ENCODE measurements at regions not wholly inside any gene's neighbourhood (a gene's known extent, or its start where the extent isn't known, plus 50 kb on each side); places are given as distances from the start of the nearest gene placed in this dataset.

GRCh38 chr6:134442073-134442472 lies 124.2 kb upstream of the SGK1 start:
- Histone ChIP-seq H3K27ac (replicated peaks; ENCODE audit: low read length) (no peak overlapping the region), H3K18ac (ENCODE audit: low read length) (no peak overlapping the region), H3K4me3 (ENCODE audit: low read length in 2 of 2) (no peak overlapping the region), H4K91ac (ENCODE audit: low read depth, low read length, poor library complexity) (no peak overlapping the region), H4K8ac (ENCODE audit: low read depth, low read length) (no peak overlapping the region), H2BK15ac (ENCODE audit: low read length) (no peak overlapping the region), H3K27me3 (ENCODE audit: control insufficient read depth in 3 of 3, insufficient read depth in 3 of 3, low read depth in 1 of 3, low read length in 3 of 3) (no peaks in the 10 kb centered on the region), H2BK5ac (ENCODE audit: low read length) (no peak overlapping the region), H3K79me1 (ENCODE audit: low read depth, low read length) (no peaks in the 10 kb centered on the region), H2AFZ (ENCODE audit: low read length) (no peak overlapping the region), H3K14ac (ENCODE audit: low read length) (no peak overlapping the region), H2AK5ac (ENCODE audit: low read depth, low read length) (no peak overlapping the region), H3K9ac (ENCODE audit: low read depth, low read length, poor library complexity) (no peak overlapping the region), H3K9me3 (replicated peaks in 1 of 2; ENCODE audit: control insufficient read depth in 2 of 2, insufficient read depth in 1 of 2, low read depth in 1 of 2, low read length in 2 of 2) (no peaks in the 10 kb centered on the region), H2BK120ac (ENCODE audit: low read depth, low read length) (no peak overlapping the region), H3K4ac (ENCODE audit: low read length) (no peak overlapping the region), H2BK12ac (ENCODE audit: low read length) (no peak overlapping the region), H3K36me3 (replicated peaks in 1 of 2; ENCODE audit: control insufficient read depth in 2 of 2, insufficient read depth in 2 of 2, low read length in 2 of 2) (no peaks in the 10 kb centered on the region), H3K4me2 (ENCODE audit: insufficient read depth, low read length, poor library complexity, severe bottlenecking) (no peak overlapping the region), H3K23ac (ENCODE audit: low read depth, low read length, poor library complexity) (no peak overlapping the region), H3K4me1 (ENCODE audit: control insufficient read depth in 2 of 2, insufficient read depth in 1 of 2, low read depth in 1 of 2, low read length in 2 of 2) (peaks cover 3 to 11% of the 10 kb centered on the region in 2 donors)
- DNase-seq (ENCODE audit: low spot score), result no peak

- no peaks in the 10 kb centered on the region for H3K79me1 ChIP-seq (ENCODE audit: low read depth, low read length)
- H2BK12ac ChIP-seq (ENCODE audit: low read length), result no peak overlapping the region
- no peaks in the 10 kb centered on the region for H3K9me3 ChIP-seq (replicated peaks in 1 of 2; ENCODE audit: control insufficient read depth in 2 of 2, insufficient read depth in 1 of 2, low read depth in 1 of 2, low read length in 2 of 2)
- H2BK15ac ChIP-seq (ENCODE audit: low read length), result no peak overlapping the region
- no peaks in the 10 kb centered on the region for H3K27me3 ChIP-seq (ENCODE audit: control insufficient read depth in 3 of 3, insufficient read depth in 3 of 3, low read depth in 1 of 3, low read length in 3 of 3)
- no peak overlapping the region for H3K4me2 ChIP-seq (ENCODE audit: insufficient read depth, low read length, poor library complexity, severe bottlenecking)
- no peak overlapping the region for H3K27ac ChIP-seq (replicated peaks; ENCODE audit: low read length)
- H3K4ac ChIP-seq (ENCODE audit: low read length), result no peak overlapping the region
- DNase-seq (ENCODE audit: low spot score), result no peak
- no peak overlapping the region for H4K91ac ChIP-seq (ENCODE audit: low read depth, low read length, poor library complexity)
- no peak overlapping the region for H4K8ac ChIP-seq (ENCODE audit: low read depth, low read length)
- H2BK5ac ChIP-seq (ENCODE audit: low read length), result no peak overlapping the region
- no peak overlapping the region for H3K18ac ChIP-seq (ENCODE audit: low read length)
- no peaks in the 10 kb centered on the region for H3K36me3 ChIP-seq (replicated peaks in 1 of 2; ENCODE audit: control insufficient read depth in 2 of 2, insufficient read depth in 2 of 2, low read length in 2 of 2)
- no peak overlapping the region for H3K4me3 ChIP-seq (ENCODE audit: low read length in 2 of 2)
- no peak overlapping the region for H3K9ac ChIP-seq (ENCODE audit: low read depth, low read length, poor library complexity)
- no peak overlapping the region for H2AK5ac ChIP-seq (ENCODE audit: low read depth, low read length)
- no peak overlapping the region for H3K23ac ChIP-seq (ENCODE audit: low read depth, low read length, poor library complexity)
- H2AFZ ChIP-seq (ENCODE audit: low read length), result no peak overlapping the region
- no peak overlapping the region for H2BK120ac ChIP-seq (ENCODE audit: low read depth, low read length)
- no CpG with 5 or more reads among the region's 5 CpGs for whole genome bisulfite sequencing, 2 donors (ENCODE audit: extremely low coverage in 2 of 2, insufficient read length in 2 of 2, insufficient replicate concordance in 1 of 2)
- peaks cover 6% of the 10 kb centered on the region in 2 donors for H3K4me1 ChIP-seq (ENCODE audit: control insufficient read depth in 2 of 2, insufficient read depth in 1 of 2, low read depth in 1 of 2, low read length in 2 of 2)
- H3K14ac ChIP-seq (ENCODE audit: low read length), result no peak overlapping the region
Observed at GRCh38 chr6:134438837-134439236, 120.9 kb upstream of the SGK1 start.

GRCh38 chr6:134437376-134437775 lies 119.5 kb upstream of the SGK1 start:
- Histone ChIP-seq H3K4me3 (ENCODE audit: low read length in 2 of 2) (no peak overlapping the region), H2BK12ac (ENCODE audit: low read length) (no peak overlapping the region), H4K8ac (ENCODE audit: low read depth, low read length) (no peak overlapping the region), H3K27me3 (ENCODE audit: control insufficient read depth in 3 of 3, insufficient read depth in 3 of 3, low read depth in 1 of 3, low read length in 3 of 3) (no peaks in the 10 kb centered on the region), H2BK5ac (ENCODE audit: low read length) (no peak overlapping the region), H3K4ac (ENCODE audit: low read length) (no peak overlapping the region), H2BK15ac (ENCODE audit: low read length) (no peak overlapping the region), H3K4me2 (ENCODE audit: insufficient read depth, low read length, poor library complexity, severe bottlenecking) (no peak overlapping the region), H3K36me3 (replicated peaks in 1 of 2; ENCODE audit: control insufficient read depth in 2 of 2, insufficient read depth in 2 of 2, low read length in 2 of 2) (no peaks in the 10 kb centered on the region), H3K23ac (ENCODE audit: low read depth, low read length, poor library complexity) (no peak overlapping the region), H2AK5ac (ENCODE audit: low read depth, low read length) (no peak overlapping the region), H2AFZ (ENCODE audit: low read length) (no peak overlapping the region), H3K9me3 (replicated peaks in 1 of 2; ENCODE audit: control insufficient read depth in 2 of 2, insufficient read depth in 1 of 2, low read depth in 1 of 2, low read length in 2 of 2) (no peaks in the 10 kb centered on the region), H3K9ac (ENCODE audit: low read depth, low read length, poor library complexity) (no peak overlapping the region), H2BK120ac (ENCODE audit: low read depth, low read length) (no peak overlapping the region), H3K18ac (ENCODE audit: low read length) (no peak overlapping the region), H3K14ac (ENCODE audit: low read length) (no peak overlapping the region), H3K27ac (replicated peaks; ENCODE audit: low read length) (no peak overlapping the region), H3K79me1 (ENCODE audit: low read depth, low read length) (no peaks in the 10 kb centered on the region), H3K4me1 (ENCODE audit: control insufficient read depth in 2 of 2, insufficient read depth in 1 of 2, low read depth in 1 of 2, low read length in 2 of 2) (peaks cover 4 to 6% of the 10 kb centered on the region in 2 donors), H4K91ac (ENCODE audit: low read depth, low read length, poor library complexity) (no peak overlapping the region)
- no peak for DNase-seq (ENCODE audit: low spot score)
- no CpG with 5 or more reads among the region's 4 CpGs for WGBS, 2 donors (ENCODE audit: extremely low coverage in 2 of 2, insufficient read length in 2 of 2, insufficient replicate concordance in 1 of 2)

GRCh38 chr6:134436950-134437349 lies 119.0 kb upstream of the SGK1 start:
- Histone ChIP-seq H4K8ac (ENCODE audit: low read depth, low read length) (no peak overlapping the region), H3K27ac (replicated peaks; ENCODE audit: low read length) (no peak overlapping the region), H3K9me3 (replicated peaks in 1 of 2; ENCODE audit: control insufficient read depth in 2 of 2, insufficient read depth in 1 of 2, low read depth in 1 of 2, low read length in 2 of 2) (no peaks in the 10 kb centered on the region), H4K91ac (ENCODE audit: low read depth, low read length, poor library complexity) (no peak overlapping the region), H2AFZ (ENCODE audit: low read length) (no peak overlapping the region), H2BK15ac (ENCODE audit: low read length) (no peak overlapping the region), H3K4me3 (ENCODE audit: low read length in 2 of 2) (no peak overlapping the region), H2BK120ac (ENCODE audit: low read depth, low read length) (no peak overlapping the region), H2BK5ac (ENCODE audit: low read length) (no peak overlapping the region), H3K36me3 (replicated peaks in 1 of 2; ENCODE audit: control insufficient read depth in 2 of 2, insufficient read depth in 2 of 2, low read length in 2 of 2) (no peaks in the 10 kb centered on the region), H3K14ac (ENCODE audit: low read length) (no peak overlapping the region), H3K18ac (ENCODE audit: low read length) (no peak overlapping the region), H3K9ac (ENCODE audit: low read depth, low read length, poor library complexity) (no peak overlapping the region), H2BK12ac (ENCODE audit: low read length) (no peak overlapping the region), H3K4me2 (ENCODE audit: insufficient read depth, low read length, poor library complexity, severe bottlenecking) (no peak overlapping the region), H3K23ac (ENCODE audit: low read depth, low read length, poor library complexity) (no peak overlapping the region), H2AK5ac (ENCODE audit: low read depth, low read length) (no peak overlapping the region), H3K4ac (ENCODE audit: low read length) (no peak overlapping the region), H3K4me1 (ENCODE audit: control insufficient read depth in 2 of 2, insufficient read depth in 1 of 2, low read depth in 1 of 2, low read length in 2 of 2) (peaks cover 4 to 6% of the 10 kb centered on the region in 2 donors), H3K79me1 (ENCODE audit: low read depth, low read length) (no peaks in the 10 kb centered on the region), H3K27me3 (ENCODE audit: control insufficient read depth in 3 of 3, insufficient read depth in 3 of 3, low read depth in 1 of 3, low read length in 3 of 3) (no peaks in the 10 kb centered on the region)
- DNase-seq (ENCODE audit: low spot score), result no peak
- no CpG with 5 or more reads among the region's 1 CpG for WGBS, 2 donors (ENCODE audit: extremely low coverage in 2 of 2, insufficient read length in 2 of 2, insufficient replicate concordance in 1 of 2)

Data from neuronal stem cell (in vitro differentiated cells).